ENCODE measurements at regions not wholly inside any gene's neighbourhood (a gene's known extent, or its start where the extent isn't known, plus 50 kb on each side); places are given as distances from the start of the nearest gene placed in this dataset.
"Not testable (repeated sequence)": the region's sequence is repeated elsewhere in the genome, so short reads cannot be mapped to it uniquely, and the experiment has no call there.

DNA sequence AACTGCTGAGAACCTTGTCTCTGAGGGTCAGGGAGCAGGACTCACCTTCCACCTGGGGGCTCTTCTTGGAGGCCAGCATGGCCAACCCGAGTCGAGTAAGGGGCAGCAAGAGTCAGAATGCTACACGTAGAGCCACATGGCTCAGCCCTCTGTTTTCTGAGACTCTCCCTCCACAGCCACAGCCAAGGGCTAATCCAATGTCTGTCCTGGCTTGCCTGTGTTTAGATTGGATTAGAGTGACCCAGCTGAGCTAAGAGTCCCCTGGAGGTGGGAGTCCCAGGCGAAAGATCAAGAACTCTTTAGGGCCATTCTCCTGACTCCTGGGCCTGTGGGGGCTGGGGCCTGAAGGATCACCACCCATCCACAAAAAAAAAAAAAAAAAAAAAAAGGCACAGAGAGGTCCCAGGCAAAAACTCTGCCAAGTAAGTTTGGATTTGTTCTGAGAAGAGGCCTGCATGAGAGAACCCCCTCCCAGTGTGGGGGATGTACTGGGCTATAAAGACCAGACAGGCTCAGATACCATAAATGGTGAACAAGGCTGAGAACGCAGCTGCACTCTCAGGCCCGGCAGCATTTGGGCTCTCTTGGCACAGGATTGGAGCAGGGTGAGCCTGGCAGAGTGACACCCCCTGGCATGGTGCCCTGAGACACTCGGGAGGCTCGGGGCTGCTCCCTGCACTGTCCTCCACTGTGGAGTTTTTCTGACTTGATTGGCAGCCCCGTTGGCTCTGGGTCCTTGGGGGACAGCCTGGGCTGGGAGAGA lies 88.0 kb upstream of the OSBPL11 start:
- Mint-ChIP-seq H3K4me3 (no peak overlapping the region), H3K9me3 (no peaks in the 10 kb centered on the region), H3K36me3 (ENCODE audit: low read depth) (no peaks in the 10 kb centered on the region), H3K27ac (no peak overlapping the region), H3K27me3 (no peaks in the 10 kb centered on the region), H3K4me1 (no peaks in the 10 kb centered on the region)
- no peak for ATAC-seq (replicated peaks)

DNA sequence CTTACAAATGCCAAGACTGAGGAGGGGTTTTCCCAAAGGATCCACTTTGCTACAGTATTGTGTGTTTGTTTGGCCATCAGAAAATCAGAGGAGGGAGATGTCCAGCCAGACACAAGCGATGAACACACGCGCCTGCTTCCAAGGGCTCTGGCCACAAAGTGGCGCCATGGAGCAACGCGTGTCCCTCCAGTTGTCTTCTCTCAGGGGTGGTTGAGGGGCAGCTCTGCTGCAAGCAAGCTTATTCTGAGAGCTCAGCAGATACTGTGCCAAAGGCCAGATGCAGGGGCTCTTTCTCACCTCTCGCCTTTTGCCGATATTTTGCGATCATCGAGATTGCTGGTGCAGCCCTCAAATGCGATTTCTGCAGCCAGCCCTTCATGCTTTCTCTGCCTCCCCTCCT lies 88.9 kb upstream of the OSBPL11 start:
- no peaks in the 10 kb centered on the region for H3K4me1 Mint-ChIP-seq
- H3K27ac Mint-ChIP-seq: no peak overlapping the region
- H3K27me3 Mint-ChIP-seq: no peaks in the 10 kb centered on the region
- no peaks in the 10 kb centered on the region for H3K36me3 Mint-ChIP-seq (ENCODE audit: low read depth)
- H3K4me3 Mint-ChIP-seq: no peak overlapping the region
- no peaks in the 10 kb centered on the region for H3K9me3 Mint-ChIP-seq
- no peak for ATAC-seq (replicated peaks)

DNA sequence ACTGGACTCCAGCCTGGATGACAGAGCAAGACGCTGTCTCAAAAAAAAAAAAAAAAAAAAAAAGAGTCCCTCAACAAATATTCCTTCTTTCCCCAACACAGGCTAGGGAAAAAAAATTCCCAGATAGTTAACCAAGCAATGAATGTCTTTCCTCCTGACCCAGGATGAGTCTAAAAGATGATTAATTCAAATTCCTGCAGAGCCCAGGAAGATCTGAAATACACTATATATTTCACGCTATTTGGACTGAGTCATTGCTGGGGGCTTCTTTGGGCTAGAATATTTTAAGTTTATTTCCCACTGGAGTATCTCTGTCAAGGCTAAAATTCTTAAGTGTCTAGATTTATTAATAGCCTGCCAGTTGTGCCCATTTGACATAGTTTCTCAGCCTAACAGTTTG lies 90.4 kb upstream of the OSBPL11 start:
- not testable (repeated sequence) for H3K4me1 Mint-ChIP-seq; H3K27me3 Mint-ChIP-seq; H3K36me3 Mint-ChIP-seq (ENCODE audit: low read depth); H3K27ac Mint-ChIP-seq; ATAC-seq (replicated peaks); H3K9me3 Mint-ChIP-seq; H3K4me3 Mint-ChIP-seq

DNA sequence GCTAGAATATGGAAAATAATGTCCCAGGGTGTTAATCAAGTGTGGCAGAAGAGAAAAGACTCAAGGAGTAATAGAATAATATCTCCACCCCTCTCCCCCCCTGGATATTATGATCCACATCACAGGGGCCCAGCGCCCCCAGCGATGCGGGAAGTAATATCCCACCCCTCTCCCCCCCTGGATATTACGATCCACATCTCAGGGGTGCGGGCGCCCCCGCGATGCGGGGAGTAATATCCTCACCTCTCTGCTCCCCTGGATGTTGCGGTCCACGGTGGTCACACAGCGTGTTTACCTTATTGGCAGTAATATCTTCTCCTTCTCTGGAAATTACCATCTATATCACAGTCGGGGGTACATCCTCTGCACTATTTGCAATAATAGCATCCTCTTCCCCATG lies 97.1 kb upstream of the OSBPL11 start:
- Mint-ChIP-seq H3K4me3 (no peak overlapping the region), H3K4me1 (no peaks in the 10 kb centered on the region), H3K27ac (no peak overlapping the region), H3K27me3 (peaks cover 3% of the 10 kb centered on the region), H3K36me3 (ENCODE audit: low read depth) (no peaks in the 10 kb centered on the region), H3K9me3 (no peaks in the 10 kb centered on the region)
- no peak for ATAC-seq (replicated peaks)

DNA sequence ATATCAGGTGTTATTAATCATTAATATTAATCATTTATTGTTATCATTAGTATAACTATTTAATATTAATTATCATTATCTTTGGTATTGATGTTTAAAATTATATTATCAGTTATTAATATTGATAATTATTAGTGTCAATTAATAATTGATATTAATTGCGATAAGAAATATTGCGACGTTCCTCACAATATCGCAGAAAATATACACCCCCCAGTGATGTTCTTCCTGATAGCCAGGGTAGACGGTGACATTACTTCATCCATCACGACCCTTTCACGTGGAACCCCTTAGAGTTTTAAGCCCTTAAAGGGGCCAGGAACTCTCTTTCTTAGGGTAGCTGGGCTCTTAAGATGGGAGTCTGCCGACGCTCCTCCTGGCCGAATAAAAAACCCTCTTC lies 98.6 kb upstream of the OSBPL11 start:
- no peak overlapping the region for H3K4me3 Mint-ChIP-seq
- H3K27ac Mint-ChIP-seq: no peak overlapping the region
- no peaks in the 10 kb centered on the region for H3K9me3 Mint-ChIP-seq
- H3K4me1 Mint-ChIP-seq: no peaks in the 10 kb centered on the region
- H3K36me3 Mint-ChIP-seq (ENCODE audit: low read depth): no peaks in the 10 kb centered on the region
- no peak for ATAC-seq (replicated peaks)
- H3K27me3 Mint-ChIP-seq: peaks cover 3% of the 10 kb centered on the region

DNA sequence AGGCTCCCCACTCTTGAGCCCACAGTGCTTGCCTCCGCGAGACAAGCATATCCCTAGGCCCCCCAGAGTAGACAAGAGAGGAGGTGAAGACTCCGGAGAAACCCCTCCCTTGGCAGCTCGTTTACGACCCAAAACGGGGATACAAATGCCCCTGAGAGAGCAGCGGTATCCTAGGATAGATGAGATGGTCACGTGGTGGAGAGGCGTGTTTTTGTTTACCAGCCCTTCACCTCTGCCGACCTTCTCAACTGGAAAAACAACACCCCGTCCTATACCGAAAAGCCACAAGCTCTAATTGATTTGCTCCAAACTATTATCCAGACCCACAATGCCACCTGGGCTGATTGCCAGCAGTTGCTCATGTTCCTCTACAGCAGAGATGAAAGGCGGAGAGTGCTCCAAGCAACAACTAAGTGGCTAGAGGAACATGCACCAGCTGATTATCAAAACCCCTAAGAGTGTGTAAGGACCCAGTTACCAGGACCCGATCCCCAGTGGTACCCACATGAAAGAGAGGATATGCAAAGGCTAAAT lies 99.5 kb upstream of the OSBPL11 start:
- Mint-ChIP-seq H3K27me3 (peaks cover 3% of the 10 kb centered on the region), H3K4me3 (no peak overlapping the region), H3K9me3 (no peaks in the 10 kb centered on the region), H3K4me1 (no peaks in the 10 kb centered on the region), H3K27ac (no peak overlapping the region), H3K36me3 (ENCODE audit: low read depth) (no peaks in the 10 kb centered on the region)
- no peak for ATAC-seq (replicated peaks)

DNA sequence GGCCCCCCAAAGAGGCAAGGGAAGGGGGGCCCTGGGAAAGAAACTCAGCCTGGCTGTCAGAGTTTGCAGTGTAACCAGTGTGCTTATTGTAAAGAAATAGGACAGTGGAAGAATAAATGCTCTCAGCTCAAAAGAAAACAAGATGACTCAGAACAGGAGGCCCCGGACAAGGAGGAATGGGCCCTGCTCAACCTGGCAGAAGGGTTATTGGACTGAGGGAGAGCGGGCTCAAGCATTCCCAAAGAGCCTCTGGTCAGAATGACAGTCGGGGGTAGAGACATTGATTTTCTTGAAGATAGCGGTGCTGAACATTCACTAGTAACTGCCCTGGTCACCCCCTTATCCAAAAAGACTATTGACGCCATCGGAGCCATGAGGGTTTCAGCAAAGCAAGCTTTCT lies 100.4 kb upstream of the OSBPL11 start:
- H3K9me3 Mint-ChIP-seq: no peaks in the 10 kb centered on the region
- no peaks in the 10 kb centered on the region for H3K36me3 Mint-ChIP-seq (ENCODE audit: low read depth)
- no peaks in the 10 kb centered on the region for H3K4me1 Mint-ChIP-seq
- no peak overlapping the region for H3K4me3 Mint-ChIP-seq
- no peak overlapping the region for H3K27ac Mint-ChIP-seq
- ATAC-seq (replicated peaks): no peak
- H3K27me3 Mint-ChIP-seq: peaks cover 3% of the 10 kb centered on the region

DNA sequence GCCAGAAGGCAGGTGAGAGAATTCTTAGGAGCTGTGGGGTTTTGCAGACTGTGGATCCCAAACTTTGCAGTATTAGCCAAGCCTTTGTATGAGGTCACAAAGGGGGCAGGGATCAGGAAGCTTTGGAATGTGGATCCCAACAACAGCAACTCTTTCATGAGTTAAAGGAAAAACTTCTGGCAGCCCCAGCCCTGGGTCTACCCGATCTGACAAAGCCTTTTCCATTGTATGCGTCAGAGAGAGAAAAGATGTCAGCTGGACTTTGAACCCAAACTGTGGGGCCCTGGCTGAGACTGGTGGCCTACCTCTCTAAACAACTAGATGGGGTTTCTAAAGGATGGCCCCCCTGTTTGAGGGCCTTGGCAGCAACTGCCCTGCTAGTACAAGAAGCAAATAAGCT lies 101.8 kb upstream of the OSBPL11 start:
- not testable (repeated sequence) for H3K4me3 Mint-ChIP-seq; H3K27me3 Mint-ChIP-seq; H3K4me1 Mint-ChIP-seq; H3K36me3 Mint-ChIP-seq (ENCODE audit: low read depth); H3K27ac Mint-ChIP-seq; ATAC-seq (replicated peaks); H3K9me3 Mint-ChIP-seq

DNA sequence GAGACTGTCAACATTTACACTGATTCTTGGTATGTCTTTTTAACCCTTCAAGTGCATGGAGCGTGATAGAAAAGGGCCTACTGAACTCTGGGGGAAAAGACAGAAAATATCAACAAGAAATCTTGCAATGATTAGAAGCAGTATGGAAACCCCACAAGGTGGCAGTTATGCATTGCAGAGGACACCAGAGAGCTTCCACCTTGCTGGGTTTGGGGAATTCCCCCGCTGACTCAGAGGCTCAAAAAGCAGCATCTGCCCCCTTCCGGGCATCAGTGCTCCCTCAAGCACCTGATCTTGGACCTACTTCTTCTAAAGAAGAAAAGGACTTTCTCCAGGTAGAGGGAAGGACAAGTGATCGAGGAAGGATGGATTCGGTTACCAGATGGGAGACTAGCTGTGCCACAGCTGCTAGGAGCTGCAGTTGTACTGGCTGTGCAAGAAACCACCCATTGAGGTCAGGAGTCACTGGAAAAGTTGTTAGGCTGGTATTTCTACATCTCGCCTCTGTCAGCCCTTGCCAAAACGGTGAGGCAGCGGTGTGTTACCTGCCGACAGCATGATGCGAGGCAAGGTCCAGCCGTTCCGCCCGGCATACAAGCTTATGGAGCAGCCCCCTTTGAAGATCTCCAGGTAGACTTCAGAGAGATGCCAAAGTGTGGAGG lies 102.8 kb upstream of the OSBPL11 start:
- H3K9me3 Mint-ChIP-seq; H3K4me1 Mint-ChIP-seq; H3K27me3 Mint-ChIP-seq; H3K4me3 Mint-ChIP-seq; H3K27ac Mint-ChIP-seq; H3K36me3 Mint-ChIP-seq (ENCODE audit: low read depth); ATAC-seq (replicated peaks): not testable (repeated sequence)

DNA sequence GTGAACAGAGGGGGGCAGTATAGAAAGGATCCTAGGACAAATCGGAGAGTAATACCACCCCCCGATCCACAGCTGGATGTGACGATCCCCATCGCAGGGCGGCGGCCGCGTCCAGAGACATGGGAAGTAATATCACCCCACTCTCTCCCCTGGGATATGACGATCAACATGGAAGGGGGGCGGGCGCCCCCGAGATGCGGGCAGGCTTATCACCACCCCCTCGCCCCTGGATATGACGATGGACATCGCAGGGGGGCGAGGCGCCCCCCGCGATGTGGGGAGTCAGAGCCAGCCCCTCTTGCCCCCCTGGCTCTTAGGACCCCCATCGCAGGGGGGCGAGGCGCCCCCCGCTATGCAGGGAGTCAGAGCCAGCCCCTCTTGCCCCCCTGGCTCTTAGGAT lies 120.4 kb upstream of the OSBPL11 start:
- Mint-ChIP-seq H3K4me1 (no peaks in the 10 kb centered on the region), H3K36me3 (ENCODE audit: low read depth) (no peaks in the 10 kb centered on the region), H3K27ac (no peak overlapping the region)

DNA sequence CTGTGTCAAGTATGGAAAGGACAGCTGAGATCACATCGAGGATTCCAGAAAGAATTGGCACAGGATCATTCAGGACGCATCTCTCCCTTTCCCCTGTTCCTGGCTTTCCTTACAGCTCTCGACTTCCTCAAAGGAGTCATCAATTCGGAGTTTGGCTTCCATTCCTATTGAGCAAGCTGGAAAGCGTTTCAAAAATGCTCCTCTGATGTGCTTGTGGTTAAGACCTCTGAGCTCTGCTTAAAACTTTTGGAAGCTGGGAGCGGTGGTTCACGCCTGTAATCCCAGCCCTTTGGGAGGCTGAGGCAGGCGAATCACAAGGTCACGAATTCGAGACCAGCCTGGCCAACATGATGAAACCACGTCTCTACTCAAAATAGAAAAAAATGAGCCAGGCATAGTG lies 136.9 kb upstream of the OSBPL11 start:
- not testable (repeated sequence) for ATAC-seq (replicated peaks); H3K27ac Mint-ChIP-seq; H3K9me3 Mint-ChIP-seq; H3K36me3 Mint-ChIP-seq (ENCODE audit: low read depth); H3K4me3 Mint-ChIP-seq; H3K4me1 Mint-ChIP-seq; H3K27me3 Mint-ChIP-seq

More for the DNA sequence above, 120.4 kb upstream of the OSBPL11 start:
- H3K4me3 Mint-ChIP-seq: no peak overlapping the region
- no peaks in the 10 kb centered on the region for H3K9me3 Mint-ChIP-seq
- H3K27me3 Mint-ChIP-seq: peaks cover 9% of the 10 kb centered on the region
- no peak for ATAC-seq (replicated peaks)

DNA sequence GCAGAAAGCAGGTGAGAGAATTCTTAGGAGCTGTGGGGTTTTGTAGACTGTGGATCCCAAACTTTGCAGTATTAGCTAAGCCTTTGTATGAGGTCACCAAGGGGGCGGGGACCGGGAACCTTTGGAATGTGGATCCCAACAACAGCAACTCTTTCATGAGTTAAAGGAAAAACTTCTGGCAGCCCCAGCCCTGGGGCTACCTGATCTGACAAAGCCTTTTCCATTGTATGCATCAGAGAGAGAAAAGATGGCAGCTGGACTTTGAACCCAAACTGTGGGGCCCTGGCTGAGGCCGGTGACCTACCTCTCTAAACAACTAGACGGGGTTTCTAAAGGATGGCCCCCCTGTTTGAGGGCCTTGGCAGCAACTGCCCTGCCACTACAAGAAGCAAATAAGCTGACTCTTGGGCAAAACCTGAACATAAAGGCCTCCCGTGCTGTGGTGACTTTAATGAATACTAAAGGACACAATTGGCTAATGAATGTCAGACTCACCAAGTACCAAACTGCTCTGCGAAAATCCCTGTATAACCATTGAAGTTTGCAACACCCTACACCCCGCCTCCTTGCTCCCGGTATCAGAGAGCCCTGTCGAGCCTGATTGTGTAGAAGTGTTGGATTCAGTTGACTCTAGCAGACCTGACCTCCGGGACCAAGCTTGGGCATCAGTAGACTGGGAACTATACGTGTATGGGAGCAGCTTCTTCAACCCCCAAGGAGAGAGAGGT lies 146.9 kb upstream of the OSBPL11 start:
- not testable (repeated sequence) for H3K4me1 Mint-ChIP-seq; H3K27ac Mint-ChIP-seq; H3K27me3 Mint-ChIP-seq; H3K9me3 Mint-ChIP-seq; H3K36me3 Mint-ChIP-seq (ENCODE audit: low read depth); H3K4me3 Mint-ChIP-seq; ATAC-seq (replicated peaks)

DNA sequence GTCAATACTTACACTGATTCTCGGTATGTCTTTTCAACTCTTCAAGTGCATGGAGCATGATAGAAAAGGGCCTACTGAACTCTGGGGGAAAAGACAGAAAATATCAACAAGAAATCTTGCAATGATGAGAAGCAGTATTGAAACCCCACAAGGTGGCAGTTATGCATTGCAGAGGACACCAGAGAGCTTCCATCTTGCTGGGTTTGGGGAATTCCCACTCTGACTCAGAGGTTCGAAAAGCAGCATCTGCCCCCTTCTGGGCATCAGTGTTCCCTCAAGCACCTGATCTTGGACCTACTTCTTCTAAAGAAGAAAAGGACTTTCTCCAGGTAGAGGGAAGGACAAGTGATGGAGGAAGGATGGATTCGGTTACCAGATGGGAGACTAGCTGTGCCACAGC lies 147.5 kb upstream of the OSBPL11 start:
- ATAC-seq (replicated peaks): peak; percentile 42
- not testable (repeated sequence) for H3K27me3 Mint-ChIP-seq; H3K4me1 Mint-ChIP-seq; H3K9me3 Mint-ChIP-seq; H3K27ac Mint-ChIP-seq; H3K36me3 Mint-ChIP-seq (ENCODE audit: low read depth); H3K4me3 Mint-ChIP-seq

DNA sequence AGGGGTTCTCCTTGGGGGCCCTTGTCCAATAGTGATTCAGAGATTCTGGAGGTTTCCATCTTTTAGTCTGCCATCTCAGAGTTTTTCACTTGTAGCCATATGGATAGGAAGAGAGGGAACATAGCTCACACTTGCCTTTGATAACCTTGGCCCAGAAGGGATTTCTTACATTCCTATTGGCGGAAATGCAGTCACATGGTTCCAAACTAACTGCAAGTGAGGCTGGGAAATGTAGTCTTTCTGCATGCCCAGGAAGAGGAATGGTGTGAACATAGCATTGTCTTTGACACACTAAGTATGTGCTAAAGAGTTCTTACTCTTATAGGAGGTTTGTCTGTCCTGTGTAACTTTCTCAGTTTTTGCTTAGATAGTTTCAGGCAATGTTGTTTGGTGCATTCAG lies 161.8 kb upstream of the OSBPL11 start:
- H3K27me3 Mint-ChIP-seq; ATAC-seq (replicated peaks); H3K36me3 Mint-ChIP-seq (ENCODE audit: low read depth); H3K4me3 Mint-ChIP-seq; H3K27ac Mint-ChIP-seq; H3K4me1 Mint-ChIP-seq; H3K9me3 Mint-ChIP-seq: not testable (repeated sequence)

DNA sequence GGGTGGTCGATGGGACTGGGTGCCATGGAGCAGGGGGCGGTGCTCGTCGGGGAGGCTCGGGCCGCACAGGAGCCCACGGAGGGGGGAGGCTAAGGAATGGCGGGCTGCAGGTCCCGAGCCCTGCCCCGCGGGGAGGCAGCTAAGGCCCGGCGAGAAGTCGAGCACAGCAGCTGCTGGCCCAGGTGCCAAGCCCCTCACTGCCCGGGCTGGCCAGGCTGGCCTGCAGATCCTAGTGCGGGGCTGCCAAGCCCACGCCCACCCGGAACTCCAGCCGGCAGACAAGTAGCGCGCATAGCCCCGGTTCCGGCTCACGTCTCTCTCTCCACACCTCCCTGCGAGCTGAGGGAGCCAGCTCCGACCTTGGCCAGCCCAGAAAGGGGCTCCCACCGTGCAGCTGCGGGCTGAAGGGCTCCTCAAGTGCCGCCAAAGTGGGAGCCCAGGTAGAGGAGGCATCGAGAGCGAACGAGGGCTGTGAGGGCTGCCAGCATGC lies 163.4 kb upstream of the OSBPL11 start:
- peaks cover 14% of the 10 kb centered on the region for H3K27me3 Mint-ChIP-seq
- not testable (repeated sequence) for H3K4me1 Mint-ChIP-seq; H3K27ac Mint-ChIP-seq; H3K36me3 Mint-ChIP-seq (ENCODE audit: low read depth); H3K4me3 Mint-ChIP-seq; ATAC-seq (replicated peaks); H3K9me3 Mint-ChIP-seq
